GM18868 (cell line): ENCODE measurements at regions not wholly inside any gene's neighbourhood (a gene's known extent, or its start where the extent isn't known, plus 50 kb on each side); places are given as distances from the start of the nearest gene placed in this dataset.
A peak's percentile ranks its signal among the peaks of the same experiment; 100 is the strongest.
"Not testable (repeated sequence)": the region's sequence is repeated elsewhere in the genome, so short reads cannot be mapped to it uniquely, and the experiment has no call there.

ENCODE experiments used
- ATAC-seq: cut with Tn5 transposase; IDR thresholded peaks from one replicate; pipeline ENCODE4 v1.9.1; 2021; ENCODE audit warnings: mild to moderate bottlenecking, moderate library complexity; ENCODE audit not compliant: unreplicated experiment

DNA sequence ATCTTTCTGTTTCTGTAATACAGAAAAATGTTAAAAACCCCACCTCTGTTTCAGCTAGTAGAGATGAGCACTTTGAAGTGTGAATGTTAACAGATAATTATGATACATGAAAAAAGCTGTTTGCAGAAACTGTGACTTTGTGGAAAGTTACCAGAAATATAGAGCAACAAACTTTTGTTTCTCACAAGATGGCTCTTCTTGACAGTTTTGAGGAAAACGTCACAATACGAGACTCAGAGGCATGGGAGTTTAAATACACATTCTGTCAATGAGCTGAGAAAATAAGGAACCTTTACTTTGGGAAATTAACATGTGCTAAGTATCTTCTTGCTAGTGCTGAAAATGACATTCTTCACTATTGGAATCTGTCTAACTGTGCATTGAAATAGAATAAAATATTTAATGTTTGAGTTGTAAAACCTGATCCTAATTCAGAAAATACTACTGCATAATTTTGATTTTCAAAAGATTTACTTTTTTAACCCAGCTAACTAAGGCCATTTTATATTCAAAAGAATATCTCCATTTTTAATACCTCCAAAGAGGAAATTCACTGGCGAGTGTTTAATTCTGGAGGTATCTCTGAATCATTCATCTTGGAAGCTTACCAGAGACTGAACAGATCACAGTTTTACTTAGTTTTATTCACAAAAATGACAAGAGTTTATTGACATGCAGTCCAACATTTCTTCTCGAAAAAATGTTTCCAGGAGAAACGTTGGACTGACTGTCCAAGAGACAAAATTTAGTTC, 308.9 kb upstream of the LRFN5 start:
- no peak for ATAC-seq

- ATAC-seq, result no peak
Measured at GRCh38 chr14:41295734-41296133, 310.9 kb upstream of the LRFN5 start.

DNA sequence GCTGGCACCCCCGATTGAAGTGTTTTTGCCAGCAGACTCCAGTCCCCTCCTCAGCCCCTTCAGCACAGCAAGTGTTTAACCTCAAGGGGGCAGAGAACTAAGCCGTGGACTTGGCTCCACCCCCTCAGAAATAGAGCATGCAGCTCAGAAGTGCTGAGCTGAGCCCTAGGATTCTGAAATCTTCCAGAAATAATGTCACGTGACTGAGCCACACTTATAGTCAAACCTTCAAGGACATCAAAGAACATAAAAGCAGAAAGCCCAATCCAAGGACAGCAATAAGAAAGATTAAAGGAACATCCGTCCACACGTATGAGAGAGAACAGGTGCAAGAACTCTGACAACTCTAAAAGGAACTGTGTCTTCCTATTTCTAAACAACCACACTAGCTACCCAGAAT, 317.7 kb upstream of the LRFN5 start:
- ATAC-seq, result no peak

DNA sequence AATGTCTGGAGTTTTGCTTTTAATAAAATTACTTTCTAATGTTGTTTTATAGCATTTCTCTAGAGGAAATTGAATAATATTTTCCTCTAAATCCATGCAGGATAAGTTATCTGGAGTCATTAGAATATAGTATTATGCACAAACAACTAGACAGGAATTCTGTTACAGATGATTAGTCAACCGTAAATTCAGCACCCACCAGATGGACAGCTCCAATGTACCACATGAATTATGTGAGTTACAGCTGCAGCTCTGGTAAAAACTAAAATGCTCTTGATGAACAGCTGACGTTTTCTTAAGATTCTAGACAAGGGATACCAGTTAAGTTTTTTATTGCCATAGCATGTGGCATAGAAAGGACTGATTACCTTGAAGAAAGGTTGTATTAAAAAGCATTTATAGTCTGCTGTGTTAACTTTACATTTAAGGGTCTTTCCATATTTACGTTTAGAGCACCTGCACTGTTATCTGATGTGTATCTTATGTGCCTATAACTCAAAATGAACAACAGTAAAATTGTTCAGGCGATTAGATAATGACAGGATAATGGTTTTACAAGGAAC, 321.4 kb upstream of the LRFN5 start:
- no peak for ATAC-seq

GRCh38 chr14:41280745-41281144, 325.9 kb upstream of the LRFN5 start:
- ATAC-seq, result peak; percentile 50

DNA sequence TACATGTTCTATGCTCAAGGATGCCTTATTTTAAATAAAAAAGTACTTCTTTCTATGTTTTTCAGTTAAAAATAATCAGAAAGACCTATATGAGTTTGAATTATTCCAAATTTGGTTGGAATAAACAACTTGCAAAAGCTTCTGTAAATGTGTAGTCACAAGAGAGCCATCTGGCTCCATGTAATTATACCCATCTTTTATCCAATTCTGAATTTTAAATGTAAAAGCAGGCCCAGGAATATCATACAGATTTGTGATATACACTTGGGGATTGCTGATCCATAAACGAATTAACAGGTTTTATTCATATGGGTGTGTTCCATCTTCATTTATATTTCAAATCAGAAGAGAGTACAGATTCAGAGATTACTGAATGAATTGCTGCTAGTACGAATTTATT, 329.2 kb upstream of the LRFN5 start:
- no peak for ATAC-seq

- ATAC-seq, result no peak
Measured at GRCh38 chr14:41257476-41257875, 349.2 kb upstream of the LRFN5 start.

DNA sequence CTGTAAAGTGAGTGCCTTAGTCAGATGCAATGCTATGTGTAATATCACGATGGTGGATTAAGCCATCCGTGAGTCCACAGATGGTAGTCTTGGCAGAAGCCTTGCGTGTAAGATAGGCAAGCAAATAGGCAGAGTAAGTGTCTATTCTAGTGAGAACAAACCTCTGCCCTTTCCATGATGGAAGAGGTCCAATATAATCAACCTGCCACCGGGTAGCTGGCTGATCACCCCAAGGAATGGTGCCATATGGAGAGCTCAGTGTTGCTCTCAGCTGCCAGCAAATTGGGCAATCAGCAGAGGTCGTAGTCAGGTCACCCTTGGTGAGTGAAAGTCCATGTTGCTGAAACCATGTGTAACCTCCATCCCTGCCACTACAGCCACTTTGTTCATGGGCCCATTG, 371.2 kb upstream of the LRFN5 start:
- no peak for ATAC-seq

DNA sequence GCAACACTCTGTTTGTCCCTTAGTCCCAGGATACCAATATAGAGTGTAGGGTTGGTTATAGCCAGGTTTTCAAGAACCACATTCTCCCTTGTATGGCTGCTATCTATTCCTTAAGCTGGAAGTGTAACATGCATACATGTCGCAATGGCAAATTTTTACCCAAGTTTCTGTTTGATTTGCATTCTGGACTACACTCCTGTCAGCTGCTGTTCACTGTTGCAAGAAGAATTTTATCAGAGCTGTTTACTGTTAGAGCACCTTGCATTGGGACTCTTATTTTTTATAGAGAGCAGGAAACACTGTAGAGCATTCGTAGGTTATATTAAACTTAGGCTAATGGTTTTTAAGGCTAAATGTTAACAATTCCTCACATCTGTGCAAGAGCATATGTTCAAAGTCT, 376.0 kb upstream of the LRFN5 start:
- no peak for ATAC-seq

DNA sequence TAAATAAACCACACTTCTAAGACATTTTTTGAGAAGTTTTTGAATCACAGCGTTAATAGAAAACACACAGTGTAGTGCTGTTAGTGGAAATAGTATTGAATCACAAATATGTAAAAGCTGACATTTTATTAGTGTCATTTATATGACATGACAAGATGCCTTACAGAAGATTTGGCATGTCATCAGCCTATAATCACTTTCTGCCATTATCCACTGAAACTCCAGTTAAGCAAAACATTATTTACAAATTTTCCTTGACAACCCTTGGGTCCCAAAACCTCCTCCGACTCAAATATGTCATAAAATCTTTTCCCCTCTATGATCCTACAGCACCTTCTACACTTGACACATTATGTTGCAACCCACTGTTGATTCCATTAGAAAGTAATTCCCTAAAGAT, 376.9 kb upstream of the LRFN5 start:
- no peak for ATAC-seq

GRCh38 chr14:41225433-41225832, 381.2 kb upstream of the LRFN5 start:
- ATAC-seq, result no peak

DNA sequence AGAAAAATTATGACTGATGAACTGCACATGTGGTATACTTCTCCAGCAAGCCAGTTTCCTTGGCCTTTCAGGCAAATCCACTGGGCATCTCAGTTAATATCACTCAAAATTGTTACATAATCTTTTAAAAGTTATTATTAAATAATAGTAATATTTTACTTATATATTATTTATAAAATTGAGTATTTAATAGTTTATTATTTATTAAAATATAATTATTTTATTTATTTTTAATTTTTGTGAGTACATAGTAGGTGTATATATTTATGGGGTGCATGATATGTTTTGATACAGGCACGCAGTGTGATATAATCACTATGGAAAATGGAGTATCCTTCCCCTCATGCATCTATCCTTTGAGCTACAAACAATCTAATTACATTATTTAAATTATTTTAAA, 384.1 kb upstream of the LRFN5 start:
- ATAC-seq, result no peak

- ATAC-seq, result not testable (repeated sequence)
Measured at GRCh38 chr14:41214978-41215377, 391.7 kb upstream of the LRFN5 start.

GRCh38 chr14:41201696-41202095, 405.0 kb upstream of the LRFN5 start:
- no peak for ATAC-seq

- ATAC-seq, result no peak
Measured at GRCh38 chr14:41187868-41188267, 418.8 kb upstream of the LRFN5 start.

DNA sequence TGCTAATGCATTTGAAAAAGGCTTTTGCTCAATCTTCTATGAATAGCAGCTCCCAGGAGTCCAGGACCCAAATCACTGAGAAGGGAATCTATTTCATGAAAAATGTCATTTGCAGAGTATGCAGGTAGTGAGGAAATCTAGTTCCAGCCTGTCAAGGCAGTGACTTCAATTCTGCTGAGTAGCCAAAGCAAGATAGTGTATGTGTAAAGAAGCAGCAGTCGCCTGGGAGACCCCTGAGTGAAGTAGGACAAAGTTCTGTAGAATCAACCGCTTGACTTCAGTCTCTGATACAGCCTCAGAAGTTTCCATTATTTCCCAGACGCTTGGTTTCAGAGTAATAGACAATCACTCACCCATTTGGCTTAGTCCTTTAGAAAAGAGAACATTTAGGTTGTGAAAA, 435.6 kb upstream of the LRFN5 start:
- no peak for ATAC-seq

GRCh38 chr14:41167040-41167439, 439.6 kb upstream of the LRFN5 start:
- no peak for ATAC-seq

DNA sequence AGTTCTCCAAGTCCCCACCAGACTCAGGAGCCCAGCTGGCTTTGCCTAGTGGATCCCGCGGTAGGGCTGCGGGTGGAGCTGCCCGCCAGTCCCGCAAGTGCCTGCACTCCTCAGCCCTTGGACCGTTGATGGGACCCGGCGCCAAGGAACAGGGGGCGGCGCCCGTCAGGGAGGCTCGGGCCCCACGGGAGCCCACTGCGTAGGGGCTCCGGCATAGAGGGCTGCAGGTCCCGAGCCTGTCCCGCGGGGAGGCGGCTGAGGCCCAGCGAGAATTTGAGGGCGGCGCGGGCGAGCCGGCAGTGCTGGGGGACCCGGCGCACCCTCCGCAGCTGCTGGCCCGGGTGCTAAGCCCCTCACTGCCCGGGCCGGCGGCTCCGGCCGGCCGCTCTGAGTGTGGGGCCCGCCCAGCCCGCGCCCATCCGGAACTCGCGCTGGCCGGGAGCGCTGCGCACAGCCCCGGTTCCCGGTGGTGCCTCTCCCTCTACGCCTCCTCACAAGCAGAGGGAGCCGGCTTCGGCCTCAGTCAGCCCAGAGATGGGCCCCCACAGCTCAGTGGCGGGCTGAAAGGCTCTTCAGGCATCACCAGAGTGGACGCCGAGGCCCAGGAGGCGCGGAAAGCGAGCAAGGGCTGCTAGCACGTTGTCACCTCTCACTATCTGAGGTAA, 452.4 kb upstream of the LRFN5 start:
- no peak for ATAC-seq

GRCh38 chr14:41146391-41146790, 460.3 kb upstream of the LRFN5 start:
- ATAC-seq, result no peak

GRCh38 chr14:41144370-41144769, 462.3 kb upstream of the LRFN5 start:
- no peak for ATAC-seq

GRCh38 chr14:41137741-41138140, 468.9 kb upstream of the LRFN5 start:
- no peak for ATAC-seq

- no peak for ATAC-seq
Measured at GRCh38 chr14:41130274-41130673, 476.4 kb upstream of the LRFN5 start.
